Caco-2 (cell line): ENCODE measurements at regions not wholly inside any gene's neighbourhood (a gene's known extent, or its start where the extent isn't known, plus 50 kb on each side); places are given as distances from the start of the nearest gene placed in this dataset.

ENCODE experiments used
- BruUV-seq: library from RNA; stranded (reverse); fragments of 400-500 nt; replicated peaks from 2 replicates; lab custom pipeline; 2021; lab: Mats Ljungman, UMichigan
- CTCF ChIA-PET: fragments of 300-600 bp; sonication (Branson Sonifier 250); formaldehyde crosslinking; loops from one replicate; lab custom pipeline; 2022; ENCODE audit warnings: antibody characterized with exemption; lab: Charles Lee
- POLR2A ChIA-PET: fragments of 300-600 bp; sonication (Branson Sonifier 250); formaldehyde crosslinking; loops from one replicate; lab custom pipeline; 2022; ENCODE audit warnings: antibody characterized with exemption; lab: Charles Lee
- DNase-seq, 2 experiments: peaks; one replicate each; pipeline versions ENCODE4 v3.0.0 to v3.0.0-alpha.2; 2020 to 2022
- H3K27me3 ChIP-seq: replicated peaks from 2 replicates; pipeline ENCODE4 v1.6.0; 2011; ENCODE audit warnings: low read length; ENCODE audit not compliant: control insufficient read depth, insufficient read depth
- H3K36me3 ChIP-seq: 2 replicates; pipeline ENCODE4 v1.5.1; 2011; ENCODE audit warnings: low read length; ENCODE audit not compliant: control insufficient read depth, insufficient read depth
- H3K4me1 ChIP-seq: fragments of 250-450 bp; sonication (Bioruptor Pico); 2 replicates; pipeline ENCODE4 v1.5.1; 2020; ENCODE audit warnings: mild to moderate bottlenecking
- H3K4me3 ChIP-seq: 2 replicates; pipeline ENCODE4 v1.5.1; 2011; ENCODE audit warnings: low read depth, mild to moderate bottlenecking, control low read depth, low read length
- H3K9me3 ChIP-seq: fragments of 250-450 bp; sonication (Bioruptor Pico); 2 replicates; pipeline ENCODE4 v1.5.1; 2020; ENCODE audit warnings: mild to moderate bottlenecking, moderate library complexity
- H3K27ac Mint-ChIP-seq: one replicate; pipeline ENCODE4 v1.8.0; 2022; ENCODE audit warnings: mixed read lengths; ENCODE audit not compliant: unreplicated experiment
- H3K27me3 Mint-ChIP-seq: one replicate; pipeline ENCODE4 v1.8.0; 2022; ENCODE audit warnings: mixed read lengths; ENCODE audit not compliant: insufficient read depth, unreplicated experiment
- H3K36me3 Mint-ChIP-seq: one replicate; pipeline ENCODE4 v1.8.0; 2022; ENCODE audit warnings: mild to moderate bottlenecking, mixed read lengths; ENCODE audit not compliant: insufficient read depth, unreplicated experiment
- H3K4me1 Mint-ChIP-seq: one replicate; pipeline ENCODE4 v1.8.0; 2022; ENCODE audit warnings: low read depth, mixed read lengths; ENCODE audit not compliant: unreplicated experiment
- H3K4me3 Mint-ChIP-seq: one replicate; pipeline ENCODE4 v1.8.0; 2022; ENCODE audit warnings: mild to moderate bottlenecking, moderate library complexity, mixed read lengths; ENCODE audit not compliant: unreplicated experiment
- H3K9me3 Mint-ChIP-seq: one replicate; pipeline ENCODE4 v1.8.0; 2022; ENCODE audit warnings: mixed read lengths; ENCODE audit not compliant: unreplicated experiment
- intact Hi-C: fragments of 100-400 bp; cut with micrococcal nuclease; formaldehyde crosslinking; loops from one replicate; pipeline ENCODE4 v1.10.0; 2022; ENCODE audit not compliant: unreplicated experiment
- TF ChIP-seq, protein P1 (sequence below), 2 experiments: fragments of 200-600 bp in 1 of 2; IDR thresholded peaks; 1 replicate in 1 of 2; 2 replicates in 1 of 2; pipeline versions ENCODE4 v1.5.1 to v1.8.0; 2011 to 2022; ENCODE audit warnings: antibody characterized with exemption in 1 of 2, control low read depth in 1 of 2, inconsistent platforms in 1 of 2, low read depth in 1 of 2, low read length in 1 of 2, mild to moderate bottlenecking in 1 of 2, moderate library complexity in 1 of 2; ENCODE audit not compliant: insufficient read depth in 1 of 2, severe bottlenecking in 1 of 2, unreplicated experiment in 1 of 2

DNA sequence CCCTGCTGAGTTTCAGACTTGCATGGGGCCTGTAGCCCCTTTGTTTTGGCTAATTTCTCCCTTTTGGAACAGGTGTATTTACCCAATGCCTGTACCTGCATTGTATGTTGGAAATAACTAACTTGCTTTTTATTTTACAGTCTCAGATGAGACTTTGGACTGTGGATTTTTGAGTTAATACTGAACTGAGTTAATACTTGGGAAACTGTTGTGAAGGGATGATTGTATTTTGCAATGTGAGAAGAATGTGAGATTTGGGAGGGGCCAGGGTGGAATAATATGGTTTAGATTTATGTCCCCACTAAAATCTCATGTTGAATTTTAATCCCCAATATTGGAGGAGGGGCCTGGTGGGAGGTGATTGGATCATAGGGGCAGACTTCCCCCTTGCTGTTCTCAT lies 99.1 kb upstream of the IRAK1BP1 start:
- no peak overlapping the region for H3K27ac Mint-ChIP-seq
- H3K9me3 Mint-ChIP-seq = peaks cover 13% of the 10 kb centered on the region
- Histone ChIP-seq H3K36me3 (no peaks in the 10 kb centered on the region), H3K27me3 (no peaks in the 10 kb centered on the region), H3K4me3 (no peak overlapping the region), H3K4me1 (no peaks in the 10 kb centered on the region; the same call in 1 of the 2 replicates), H3K9me3 (no peaks in the 10 kb centered on the region)
- no peaks in the 10 kb centered on the region for H3K27me3 Mint-ChIP-seq
- no peak overlapping the region for H3K4me3 Mint-ChIP-seq
- no TSS peak for BruUV-seq
- ChIA-PET CTCF (no interaction called here), POLR2A (no interaction called here)
- TF ChIP-seq, protein P1, sequence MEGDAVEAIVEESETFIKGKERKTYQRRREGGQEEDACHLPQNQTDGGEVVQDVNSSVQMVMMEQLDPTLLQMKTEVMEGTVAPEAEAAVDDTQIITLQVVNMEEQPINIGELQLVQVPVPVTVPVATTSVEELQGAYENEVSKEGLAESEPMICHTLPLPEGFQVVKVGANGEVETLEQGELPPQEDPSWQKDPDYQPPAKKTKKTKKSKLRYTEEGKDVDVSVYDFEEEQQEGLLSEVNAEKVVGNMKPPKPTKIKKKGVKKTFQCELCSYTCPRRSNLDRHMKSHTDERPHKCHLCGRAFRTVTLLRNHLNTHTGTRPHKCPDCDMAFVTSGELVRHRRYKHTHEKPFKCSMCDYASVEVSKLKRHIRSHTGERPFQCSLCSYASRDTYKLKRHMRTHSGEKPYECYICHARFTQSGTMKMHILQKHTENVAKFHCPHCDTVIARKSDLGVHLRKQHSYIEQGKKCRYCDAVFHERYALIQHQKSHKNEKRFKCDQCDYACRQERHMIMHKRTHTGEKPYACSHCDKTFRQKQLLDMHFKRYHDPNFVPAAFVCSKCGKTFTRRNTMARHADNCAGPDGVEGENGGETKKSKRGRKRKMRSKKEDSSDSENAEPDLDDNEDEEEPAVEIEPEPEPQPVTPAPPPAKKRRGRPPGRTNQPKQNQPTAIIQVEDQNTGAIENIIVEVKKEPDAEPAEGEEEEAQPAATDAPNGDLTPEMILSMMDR (IDR thresholded peaks at IDR 0.05; ENCODE audit: insufficient read depth in 1 of 2, low read depth in 1 of 2, low read length in 1 of 2, severe bottlenecking in 1 of 2, unreplicated experiment in 1 of 2) = no peak
- intact Hi-C loops = no loop called here
- DNase-seq = peak in 1 of 2 experiments; percentile 2
- H3K4me1 Mint-ChIP-seq = peaks cover 7% of the 10 kb centered on the region
- no peaks in the 10 kb centered on the region for H3K36me3 Mint-ChIP-seq

DNA sequence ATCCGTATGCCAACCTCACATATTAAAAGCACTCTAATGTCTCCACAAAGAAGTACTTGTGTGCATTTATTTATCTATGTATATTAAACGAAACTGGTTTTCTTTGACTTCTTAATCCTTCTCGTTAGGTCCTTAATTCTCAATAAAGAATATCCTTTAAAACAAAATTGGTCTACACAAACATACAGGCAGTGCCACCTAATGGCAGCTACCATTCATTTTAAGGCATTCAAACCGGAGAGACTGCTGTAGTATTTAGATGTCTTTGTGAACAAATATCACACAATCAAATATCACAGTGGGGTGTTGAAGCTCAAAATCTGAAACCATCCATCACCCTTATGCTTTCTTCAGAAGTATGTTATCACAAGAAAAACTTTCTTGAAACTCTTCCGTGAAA lies 96.6 kb upstream of the IRAK1BP1 start:
- TF ChIP-seq, protein P1 (IDR thresholded peaks at IDR 0.05; ENCODE audit: insufficient read depth in 1 of 2, low read depth in 1 of 2, low read length in 1 of 2, severe bottlenecking in 1 of 2, unreplicated experiment in 1 of 2) = no peak
- Histone ChIP-seq H3K9me3 (no peaks in the 10 kb centered on the region), H3K4me3 (no peak overlapping the region), H3K4me1 (no peaks in the 10 kb centered on the region; the same call in 1 of the 2 replicates), H3K27me3 (no peaks in the 10 kb centered on the region), H3K36me3 (no peaks in the 10 kb centered on the region)
- H3K9me3 Mint-ChIP-seq = peaks cover 13% of the 10 kb centered on the region
- H3K27me3 Mint-ChIP-seq = no peaks in the 10 kb centered on the region
- ChIA-PET CTCF (no interaction called here), POLR2A (no interaction called here)
- H3K4me3 Mint-ChIP-seq = no peak overlapping the region
- H3K36me3 Mint-ChIP-seq = no peaks in the 10 kb centered on the region
- H3K4me1 Mint-ChIP-seq = peaks cover 7% of the 10 kb centered on the region
- H3K27ac Mint-ChIP-seq = no peak overlapping the region
- no TSS peak for BruUV-seq
- no peak for DNase-seq
- intact Hi-C loops = no loop called here

DNA sequence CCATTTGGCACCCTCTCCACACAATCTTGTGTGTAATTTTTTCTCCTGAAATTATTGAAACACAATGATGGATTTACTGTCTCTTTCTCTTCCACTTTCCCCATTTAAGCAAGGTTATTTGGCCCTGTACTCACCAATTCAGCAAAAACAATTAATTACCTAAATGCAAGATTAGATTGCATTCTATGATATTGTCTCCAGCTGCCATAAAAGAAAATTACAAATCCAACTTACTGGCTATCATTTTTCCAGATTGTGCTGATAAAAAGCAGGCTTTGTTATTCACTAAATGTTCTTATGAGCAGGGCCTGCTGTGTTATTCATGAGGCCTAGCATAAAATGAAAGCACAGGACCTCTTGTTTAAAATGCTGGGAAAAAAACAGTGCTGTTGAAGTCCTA lies 95.8 kb upstream of the IRAK1BP1 start:
- CTCF ChIA-PET = no interaction called here
- no peaks in the 10 kb centered on the region for H3K27me3 Mint-ChIP-seq
- peaks cover 8% of the 10 kb centered on the region for H3K9me3 Mint-ChIP-seq
- BruUV-seq = no TSS peak
- H3K27ac Mint-ChIP-seq = no peak overlapping the region
- TF ChIP-seq, protein P1 (IDR thresholded peaks at IDR 0.05; ENCODE audit: insufficient read depth in 1 of 2, low read depth in 1 of 2, low read length in 1 of 2, severe bottlenecking in 1 of 2, unreplicated experiment in 1 of 2) = no peak
- H3K4me1 ChIP-seq = no peaks in the 10 kb centered on the region; the same call in 1 of the 2 replicates
- H3K36me3 Mint-ChIP-seq = no peaks in the 10 kb centered on the region
- H3K27me3 ChIP-seq = no peaks in the 10 kb centered on the region
- no peaks in the 10 kb centered on the region for H3K9me3 ChIP-seq
- H3K4me3 Mint-ChIP-seq = no peak overlapping the region
- H3K4me1 Mint-ChIP-seq = peaks cover 7% of the 10 kb centered on the region
- POLR2A ChIA-PET = no interaction called here
- intact Hi-C loops = no loop called here
- H3K4me3 ChIP-seq = no peak overlapping the region
- H3K36me3 ChIP-seq = no peaks in the 10 kb centered on the region
- no peak for DNase-seq
